Mesothelial cell of epicardium (in vitro differentiated cells): ENCODE measurements at regions not wholly inside any gene's neighbourhood (a gene's known extent, or its start where the extent isn't known, plus 50 kb on each side); places are given as distances from the start of the nearest gene placed in this dataset.

ENCODE experiments used
- DNase-seq, 2 experiments: peaks; one replicate each; pipeline ENCODE4 v3.0.0; 2021; ENCODE audit warnings: low spot score in 2 of 2; ENCODE audit not compliant: unreplicated experiment in 2 of 2
- H3K27ac Mint-ChIP-seq: 2 replicates; pipeline ENCODE4 v1.8.0; 2021; ENCODE audit warnings: mixed read lengths
- H3K27me3 Mint-ChIP-seq: 2 replicates; pipeline ENCODE4 v1.8.0; 2021; ENCODE audit warnings: low read depth, mixed read lengths
- H3K36me3 Mint-ChIP-seq: 2 replicates; pipeline ENCODE4 v1.8.0; 2021; ENCODE audit warnings: mixed read lengths
- H3K4me1 Mint-ChIP-seq: 2 replicates; pipeline ENCODE4 v1.8.0; 2021; ENCODE audit warnings: mixed read lengths
- H3K4me3 Mint-ChIP-seq: 2 replicates; pipeline ENCODE4 v1.8.0; 2021; ENCODE audit warnings: mild to moderate bottlenecking, moderate library complexity, mixed read lengths
- H3K9me3 Mint-ChIP-seq: 2 replicates; pipeline ENCODE4 v1.8.0; 2021; ENCODE audit warnings: mixed read lengths
- CTCF ChIP-seq: fragments of 200-600 bp; sonication (generic); IDR thresholded peaks from one replicate; pipeline ENCODE4 v1.5.0; 2021; ENCODE audit warnings: antibody characterized with exemption; ENCODE audit not compliant: unreplicated experiment

- H3K9me3 Mint-ChIP-seq = peaks cover 4% of the 10 kb centered on the region
- no peak overlapping the region for H3K27ac Mint-ChIP-seq
- H3K27me3 Mint-ChIP-seq = no peaks in the 10 kb centered on the region
- H3K36me3 Mint-ChIP-seq = no peaks in the 10 kb centered on the region
- no peak for DNase-seq
- no peak overlapping the region for H3K4me3 Mint-ChIP-seq
- no peak for TF ChIP-seq CTCF
- peaks cover 16% of the 10 kb centered on the region for H3K4me1 Mint-ChIP-seq
These were observed 81.4 kb downstream of the ALOX5AP start for GRCh38 chr13:30816736-30817135.

- peaks cover 16% of the 10 kb centered on the region for H3K4me1 Mint-ChIP-seq
- H3K9me3 Mint-ChIP-seq = peaks cover under 1% of the 10 kb centered on the region
- H3K36me3 Mint-ChIP-seq = no peaks in the 10 kb centered on the region
- H3K27ac Mint-ChIP-seq = no peak overlapping the region
- TF ChIP-seq CTCF = no peak
- no peak overlapping the region for H3K4me3 Mint-ChIP-seq
- DNase-seq = no peak
- H3K27me3 Mint-ChIP-seq = no peaks in the 10 kb centered on the region
These were observed 83.1 kb downstream of the ALOX5AP start for GRCh38 chr13:30818323-30818960.

- Mint-ChIP-seq H3K4me3 (no peak overlapping the region), H3K36me3 (no peaks in the 10 kb centered on the region), H3K4me1 (peaks cover 16% of the 10 kb centered on the region), H3K27me3 (no peaks in the 10 kb centered on the region), H3K27ac (no peak overlapping the region), H3K9me3 (no peaks in the 10 kb centered on the region)
- no peak for TF ChIP-seq CTCF
- no peak for DNase-seq
These were observed 84.0 kb downstream of the ALOX5AP start for GRCh38 chr13:30819136-30819888.

- H3K4me1 Mint-ChIP-seq = peaks cover 16% of the 10 kb centered on the region
- H3K27ac Mint-ChIP-seq = no peak overlapping the region
- H3K36me3 Mint-ChIP-seq = no peaks in the 10 kb centered on the region
- no peaks in the 10 kb centered on the region for H3K9me3 Mint-ChIP-seq
- no peak for TF ChIP-seq CTCF
- DNase-seq = no peak
- H3K4me3 Mint-ChIP-seq = no peak overlapping the region
- H3K27me3 Mint-ChIP-seq = no peaks in the 10 kb centered on the region
These were observed 84.7 kb upstream of the MEDAG start for GRCh38 chr13:30821421-30821820.

GRCh38 chr13:30824651-30825050 is 81.4 kb upstream of the MEDAG start:
- Mint-ChIP-seq H3K27me3 (no peaks in the 10 kb centered on the region), H3K4me1 (peaks cover 6% of the 10 kb centered on the region), H3K4me3 (no peak overlapping the region), H3K9me3 (peaks cover 3% of the 10 kb centered on the region), H3K27ac (no peak overlapping the region), H3K36me3 (no peaks in the 10 kb centered on the region)
- TF ChIP-seq CTCF = no peak
- no peak for DNase-seq
